Endodermal cell (in vitro differentiated cells): ENCODE measurements at regions not wholly inside any gene's neighbourhood (a gene's known extent, or its start where the extent isn't known, plus 50 kb on each side); places are given as distances from the start of the nearest gene placed in this dataset.

Experiments used
- DNase-seq: peaks from one replicate; pipeline ENCODE4 v3.0.0-alpha.2; 2017
- H3K27ac ChIP-seq: 2 replicates; pipeline ENCODE4 v1.5.1; 2013; ENCODE audit warnings: mild to moderate bottlenecking, low read depth, low read length, moderate library complexity
- H3K27me3 ChIP-seq: 2 replicates; pipeline ENCODE4 v1.6.1; 2013; ENCODE audit warnings: mild to moderate bottlenecking, low read length, moderate library complexity; ENCODE audit not compliant: insufficient read depth, control insufficient read depth, poor library complexity, severe bottlenecking
- H3K36me3 ChIP-seq: 2 replicates; pipeline ENCODE4 v1.7.0; 2013; ENCODE audit warnings: mild to moderate bottlenecking, low read length, moderate library complexity; ENCODE audit not compliant: control insufficient read depth, insufficient read depth
- H3K4me1 ChIP-seq: one replicate; pipeline ENCODE4 v1.7.0; 2013; ENCODE audit warnings: low read length; ENCODE audit not compliant: control insufficient read depth, insufficient read depth
- H3K4me3 ChIP-seq: 2 replicates; pipeline ENCODE4 v1.5.1; 2013; ENCODE audit warnings: mild to moderate bottlenecking, low read length, moderate library complexity
- H3K9ac ChIP-seq: 2 replicates; pipeline ENCODE4 v1.6.1; 2013; ENCODE audit warnings: mild to moderate bottlenecking, low read length, moderate library complexity; ENCODE audit not compliant: poor library complexity, severe bottlenecking; ENCODE audit errors: extremely low read depth
- H3K9me3 ChIP-seq: 2 replicates; pipeline ENCODE4 v1.6.1; 2013; ENCODE audit warnings: mild to moderate bottlenecking, low read length, moderate library complexity; ENCODE audit not compliant: control insufficient read depth
- H3K27ac Mint-ChIP-seq: 2 replicates; pipeline ENCODE4 v1.8.0; 2020; ENCODE audit warnings: mixed read lengths
- H3K27me3 Mint-ChIP-seq: 2 replicates; pipeline ENCODE4 v1.8.0; 2021; ENCODE audit warnings: mild to moderate bottlenecking, mixed read lengths; ENCODE audit not compliant: insufficient read depth
- H3K36me3 Mint-ChIP-seq: 2 replicates; pipeline ENCODE4 v1.8.0; 2020; ENCODE audit warnings: low read depth, mixed read lengths
- H3K4me1 Mint-ChIP-seq: 2 replicates; pipeline ENCODE4 v1.8.0; 2020; ENCODE audit warnings: mixed read lengths
- H3K4me3 Mint-ChIP-seq: 2 replicates; pipeline ENCODE4 v1.8.0; 2020; ENCODE audit warnings: mild to moderate bottlenecking, moderate library complexity, mixed read lengths
- H3K9me3 Mint-ChIP-seq: 2 replicates; pipeline ENCODE4 v1.8.0; 2020; ENCODE audit warnings: mild to moderate bottlenecking, mixed read lengths
- CTCF ChIP-seq: fragments of 200-600 bp; sonication (generic); conservative IDR thresholded peaks from 2 replicates; pipeline ENCODE4 v1.5.0; 2021; ENCODE audit warnings: antibody characterized with exemption, mild to moderate bottlenecking
- WGBS, 2 experiments: methylation state at CpG; one replicate each; pipeline versions ENCODE4 v1.1.5 to v1.1.7; 2013; ENCODE audit warnings: missing lambda C conversion rate in 2 of 2, mixed read lengths in 1 of 2; ENCODE audit not compliant: insufficient coverage in 1 of 2, insufficient read length in 1 of 2; 5-methylcytosine and 5-hydroxymethylcytosine counted together

GRCh38 chr6:113488061-113488460 is 369.1 kb upstream of the MARCKS start:
- no peak overlapping the region for H3K27ac Mint-ChIP-seq
- DNase-seq, result no peak
- Histone ChIP-seq H3K4me1 (no peaks in the 10 kb centered on the region), H3K36me3 (no peaks in the 10 kb centered on the region), H3K4me3 (no peak overlapping the region), H3K27ac (no peak overlapping the region), H3K9me3 (no peaks in the 10 kb centered on the region), H3K9ac (no peak overlapping the region), H3K27me3 (no peaks in the 10 kb centered on the region)
- TF ChIP-seq CTCF, result no peak
- H3K9me3 Mint-ChIP-seq, result no peaks in the 10 kb centered on the region
- H3K27me3 Mint-ChIP-seq, result no peaks in the 10 kb centered on the region
- H3K36me3 Mint-ChIP-seq, result no peaks in the 10 kb centered on the region
- 89% methylated on average over 1 of the region's 2 CpGs; no CpG with 5 or more reads in 1 of the 2 experiments for WGBS, 2 experiments
- no peak overlapping the region for H3K4me3 Mint-ChIP-seq
- no peaks in the 10 kb centered on the region for H3K4me1 Mint-ChIP-seq

- Histone ChIP-seq H3K27ac (no peak overlapping the region), H3K4me3 (no peak overlapping the region), H3K4me1 (no peaks in the 10 kb centered on the region), H3K27me3 (no peaks in the 10 kb centered on the region), H3K36me3 (no peaks in the 10 kb centered on the region), H3K9ac (no peak overlapping the region), H3K9me3 (no peaks in the 10 kb centered on the region)
- no peaks in the 10 kb centered on the region for H3K27me3 Mint-ChIP-seq
- H3K27ac Mint-ChIP-seq, result no peak overlapping the region
- no peaks in the 10 kb centered on the region for H3K36me3 Mint-ChIP-seq
- TF ChIP-seq CTCF, result peak; percentile 81
- H3K4me3 Mint-ChIP-seq, result no peak overlapping the region
- DNase-seq, result no peak
- WGBS, 2 experiments, result 65 to 92% methylated on average over 3 to 4 of the region's 4 CpGs
- H3K4me1 Mint-ChIP-seq, result no peaks in the 10 kb centered on the region
- no peaks in the 10 kb centered on the region for H3K9me3 Mint-ChIP-seq
Measured at GRCh38 chr6:113488812-113489685, 368.1 kb upstream of the MARCKS start.

GRCh38 chr6:113489952-113490746 is 367.0 kb upstream of the MARCKS start:
- no peak overlapping the region for H3K4me3 Mint-ChIP-seq
- H3K4me1 ChIP-seq, result no peaks in the 10 kb centered on the region
- 96 to 100% methylated on average over 1 of the region's 1 CpG for WGBS, 2 experiments
- no peak overlapping the region for H3K27ac ChIP-seq
- no peak for TF ChIP-seq CTCF
- H3K27me3 ChIP-seq, result no peaks in the 10 kb centered on the region
- H3K27ac Mint-ChIP-seq, result no peak overlapping the region
- H3K4me3 ChIP-seq, result no peak overlapping the region
- DNase-seq, result no peak
- no peaks in the 10 kb centered on the region for H3K36me3 Mint-ChIP-seq
- no peaks in the 10 kb centered on the region for H3K9me3 ChIP-seq
- no peaks in the 10 kb centered on the region for H3K9me3 Mint-ChIP-seq
- H3K4me1 Mint-ChIP-seq, result no peaks in the 10 kb centered on the region
- no peaks in the 10 kb centered on the region for H3K36me3 ChIP-seq
- H3K9ac ChIP-seq, result no peak overlapping the region
- no peaks in the 10 kb centered on the region for H3K27me3 Mint-ChIP-seq
